ENCODE measurements at regions not wholly inside any gene's neighbourhood (a gene's known extent, or its start where the extent isn't known, plus 50 kb on each side); places are given as distances from the start of the nearest gene placed in this dataset.

GRCh38 chr13:62035981-62036380, 620.3 kb upstream of the PCDH20 start:
- no peak for DNase-seq

GRCh38 chr13:62033934-62034333, 618.3 kb upstream of the PCDH20 start:
- DNase-seq: peak; percentile 2 to 8

- no peak for DNase-seq
Observed at GRCh38 chr13:62022369-62022768, 606.7 kb upstream of the PCDH20 start.

DNA sequence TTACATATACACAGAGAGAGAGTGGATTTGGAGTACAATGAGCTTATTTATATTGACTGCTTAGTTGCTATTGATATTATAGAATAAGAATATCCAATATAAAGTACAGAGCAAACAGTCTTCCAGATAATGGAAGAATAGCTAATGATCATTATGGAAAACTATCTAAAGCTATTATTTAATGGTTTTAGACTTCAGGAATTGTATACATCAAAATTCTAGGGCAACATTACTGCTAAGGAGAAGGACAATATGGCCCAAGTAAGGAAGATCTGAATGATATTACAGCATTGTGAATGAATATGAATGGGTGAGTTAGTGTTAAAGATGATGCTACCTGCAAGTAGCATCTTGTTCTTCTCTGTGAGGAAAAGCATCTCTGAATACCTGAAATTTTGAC, 604.2 kb upstream of the PCDH20 start:
- no peak for DNase-seq

DNA sequence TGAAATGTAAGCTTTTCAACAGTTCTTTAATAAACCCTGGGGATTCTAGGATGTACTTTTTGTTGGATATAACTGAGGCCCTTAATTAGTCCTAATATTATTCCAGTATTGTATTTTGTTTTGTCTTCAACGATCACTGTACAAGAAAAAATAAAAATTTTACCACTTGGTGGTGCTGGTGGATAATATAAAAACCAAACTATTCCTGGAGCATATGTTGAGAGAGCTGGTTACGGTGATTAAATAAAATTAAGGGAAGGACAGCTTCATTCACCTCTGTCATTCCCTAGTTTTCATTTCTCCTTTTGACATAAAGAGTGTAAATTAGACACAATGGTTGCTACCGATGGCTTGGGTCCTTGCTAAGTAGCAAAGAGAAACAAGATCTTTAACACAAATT, 598.6 kb upstream of the PCDH20 start:
- DNase-seq: peak in 1 of 2 donors; percentile 42

- no peak for DNase-seq
Observed at GRCh38 chr13:62003452-62003851, 587.8 kb upstream of the PCDH20 start.

DNA sequence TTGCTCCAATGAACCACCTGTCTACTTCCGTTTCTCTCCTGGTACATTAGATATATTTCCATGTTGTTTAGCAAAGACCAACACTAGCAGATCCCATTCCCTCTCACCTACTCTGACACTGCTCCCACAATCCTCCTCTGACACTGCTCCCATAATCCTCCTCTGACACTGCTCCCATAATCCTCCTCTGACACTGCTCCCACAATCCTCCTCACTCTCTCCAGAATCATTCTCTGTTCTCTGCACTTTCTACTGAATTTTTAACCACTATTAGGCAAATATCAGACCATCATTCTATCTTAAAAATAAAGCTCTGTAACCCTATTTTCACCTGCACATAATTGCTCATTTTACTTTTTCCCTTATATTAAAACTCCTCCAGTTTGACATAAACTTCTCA, 578.5 kb upstream of the PCDH20 start:
- DNase-seq: no peak

DNA sequence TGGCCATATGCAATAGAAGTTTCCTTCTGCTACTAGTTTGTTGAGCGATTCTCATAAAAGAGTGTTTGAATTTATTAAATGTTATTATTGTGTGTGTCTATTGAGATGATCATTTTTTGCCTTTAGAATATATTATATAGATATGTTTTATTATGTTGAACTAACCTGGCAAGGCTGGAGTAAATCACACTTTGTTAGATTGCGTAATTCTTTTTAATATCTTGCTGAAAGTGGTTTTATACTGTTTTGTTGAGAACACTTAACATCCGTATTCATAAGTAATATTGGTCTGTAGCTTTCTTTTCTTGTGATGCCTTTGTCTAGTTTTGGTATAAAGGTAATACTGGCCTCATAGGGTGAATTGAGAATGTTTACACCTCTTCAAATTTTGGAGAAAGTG, 574.3 kb upstream of the PCDH20 start:
- peak; percentile 29 to 32 for DNase-seq

DNA sequence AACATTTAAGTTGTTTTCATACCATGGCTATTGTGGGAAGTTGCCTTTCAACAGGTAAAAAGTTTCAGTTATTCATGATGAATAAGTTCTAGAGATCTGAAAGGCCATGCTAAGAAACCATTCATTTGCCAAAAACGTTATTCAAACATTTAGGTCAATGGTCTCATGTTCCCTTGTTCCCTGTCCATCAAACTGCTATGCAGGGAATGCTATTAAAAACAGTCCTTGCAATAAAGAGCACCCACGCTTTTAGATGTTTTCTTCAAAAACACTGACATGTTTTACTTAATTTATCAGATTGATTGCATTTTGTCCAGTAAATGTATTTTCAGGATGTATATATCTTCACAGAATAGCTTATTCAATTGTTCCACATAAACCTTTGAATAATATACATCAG, 573.2 kb upstream of the PCDH20 start:
- DNase-seq: no peak

- DNase-seq: peak; percentile 17 to 23
Observed at GRCh38 chr13:61975001-61975400, 559.4 kb upstream of the PCDH20 start.

DNA sequence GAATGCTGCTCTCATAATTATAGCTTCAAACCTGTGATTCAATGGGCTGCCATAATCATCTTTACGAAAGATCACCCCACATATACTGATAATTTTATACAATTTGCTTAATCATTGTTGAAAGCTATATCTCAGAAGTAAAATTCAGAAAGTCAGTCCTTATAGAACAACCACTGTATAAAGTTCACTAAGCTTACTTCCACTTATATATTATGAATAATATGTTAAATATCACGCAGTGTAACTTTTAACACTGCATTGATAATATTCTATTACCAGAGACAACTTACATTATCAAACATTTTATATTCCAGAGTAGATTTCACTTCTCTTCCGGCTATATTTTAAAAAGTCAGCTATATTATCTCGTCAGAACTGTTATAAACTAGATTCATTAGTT, 550.1 kb upstream of the PCDH20 start:
- DNase-seq: no peak

DNA sequence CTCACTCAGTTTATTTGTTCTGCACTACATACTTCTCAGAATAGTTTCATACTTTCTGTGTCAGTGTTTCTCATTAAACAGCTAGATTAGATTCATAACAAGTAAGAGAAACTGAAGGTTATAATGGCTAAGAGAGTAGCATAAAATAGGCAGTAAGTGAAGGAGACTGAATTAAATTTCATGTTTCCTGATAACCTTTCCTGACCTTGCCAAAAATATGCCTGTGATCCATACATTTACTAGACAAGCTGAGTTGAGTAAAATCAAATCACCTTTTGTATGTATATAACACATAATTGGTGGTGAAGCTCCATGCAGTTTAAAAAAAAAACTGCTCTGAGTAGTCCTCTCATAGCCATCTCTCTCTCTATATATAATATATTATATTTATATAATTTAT, 545.3 kb upstream of the PCDH20 start:
- no peak for DNase-seq

GRCh38 chr13:61954092-61954491, 538.4 kb upstream of the PCDH20 start:
- DNase-seq: peak; percentile 29 to 62

DNA sequence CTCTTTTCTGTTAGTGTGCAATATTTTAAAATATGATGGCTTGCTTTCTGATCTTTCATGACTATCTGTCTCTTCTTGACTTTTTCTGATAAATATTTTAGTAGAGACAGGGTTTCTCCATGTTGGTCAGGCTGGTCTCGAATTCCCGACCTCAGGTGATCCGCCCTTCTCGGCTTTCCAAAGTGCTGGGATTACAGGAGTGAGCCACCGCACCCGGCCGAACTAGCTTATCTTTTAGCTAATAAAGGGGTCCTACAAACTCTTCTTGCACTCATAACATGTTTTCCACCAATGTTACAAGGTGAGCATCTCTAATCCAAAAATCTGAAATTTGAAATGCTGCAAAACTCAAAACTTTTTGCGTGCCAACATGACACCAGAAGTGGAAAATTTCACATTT, 535.2 kb upstream of the PCDH20 start:
- DNase-seq: no peak

GRCh38 chr13:61944329-61944929, 528.8 kb upstream of the PCDH20 start:
- no peak for DNase-seq

DNA sequence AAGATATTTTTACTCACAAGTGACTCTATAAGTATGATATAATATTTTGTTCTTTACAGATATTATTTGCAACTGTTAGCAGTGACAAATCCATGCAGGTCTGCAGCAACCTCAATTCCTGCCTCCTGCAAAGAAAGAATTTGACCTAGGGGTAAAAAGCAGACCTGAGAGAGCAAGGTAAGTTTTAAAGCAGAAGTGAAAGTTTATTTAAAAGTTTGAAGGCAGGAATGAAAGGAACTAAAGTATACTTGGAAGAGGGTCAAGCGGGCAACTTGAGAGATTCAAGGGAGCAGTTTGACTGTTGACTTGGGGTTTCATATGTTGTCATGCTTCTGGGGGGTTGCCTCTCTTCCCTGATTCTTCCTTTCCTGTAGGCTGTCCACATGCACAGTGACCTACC, 520.1 kb upstream of the PCDH20 start:
- DNase-seq: no peak

DNA sequence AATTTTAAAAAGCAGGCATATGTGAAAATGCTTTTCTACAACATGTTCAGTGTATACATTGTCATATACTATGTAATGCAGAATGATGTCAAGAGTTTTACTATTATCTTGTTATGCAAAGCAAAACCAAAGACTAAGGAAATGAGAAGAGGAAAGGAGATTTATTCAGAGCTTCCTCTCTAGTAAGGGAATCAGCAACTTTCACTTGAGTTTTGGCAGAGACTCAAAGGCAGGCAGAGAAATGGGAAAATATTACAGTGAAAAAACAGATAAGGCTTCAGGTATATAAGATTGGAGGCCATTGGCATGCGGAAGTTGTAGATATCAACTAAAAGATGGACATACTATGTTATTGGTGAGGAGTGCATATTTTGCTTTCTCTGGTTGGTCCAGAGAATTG, 512.0 kb upstream of the PCDH20 start:
- peak; percentile 10 to 14 for DNase-seq

- no peak for DNase-seq
Observed at GRCh38 chr13:61918841-61919240, 503.2 kb upstream of the PCDH20 start.

- no peak for DNase-seq
Observed at GRCh38 chr13:61916483-61916882, 500.8 kb upstream of the PCDH20 start.

DNA sequence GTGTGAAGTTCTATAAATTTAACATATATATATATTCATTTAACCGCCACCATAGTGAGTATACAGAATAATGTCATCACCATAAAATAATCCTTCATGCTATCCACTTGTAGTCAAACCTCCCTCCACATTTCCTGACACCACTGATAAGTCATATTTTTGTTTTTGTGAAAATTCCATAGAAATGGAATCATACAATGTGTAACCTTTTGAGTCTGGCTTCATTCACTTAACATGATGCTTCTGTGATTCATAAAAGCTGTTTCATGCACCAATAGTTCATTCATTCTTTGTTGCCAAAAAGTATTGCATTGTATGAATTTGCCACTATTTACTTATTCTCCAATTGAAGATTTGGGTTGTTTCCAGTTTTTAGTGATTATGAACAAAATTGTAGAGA, 497.5 kb upstream of the PCDH20 start:
- no peak for DNase-seq

DNA sequence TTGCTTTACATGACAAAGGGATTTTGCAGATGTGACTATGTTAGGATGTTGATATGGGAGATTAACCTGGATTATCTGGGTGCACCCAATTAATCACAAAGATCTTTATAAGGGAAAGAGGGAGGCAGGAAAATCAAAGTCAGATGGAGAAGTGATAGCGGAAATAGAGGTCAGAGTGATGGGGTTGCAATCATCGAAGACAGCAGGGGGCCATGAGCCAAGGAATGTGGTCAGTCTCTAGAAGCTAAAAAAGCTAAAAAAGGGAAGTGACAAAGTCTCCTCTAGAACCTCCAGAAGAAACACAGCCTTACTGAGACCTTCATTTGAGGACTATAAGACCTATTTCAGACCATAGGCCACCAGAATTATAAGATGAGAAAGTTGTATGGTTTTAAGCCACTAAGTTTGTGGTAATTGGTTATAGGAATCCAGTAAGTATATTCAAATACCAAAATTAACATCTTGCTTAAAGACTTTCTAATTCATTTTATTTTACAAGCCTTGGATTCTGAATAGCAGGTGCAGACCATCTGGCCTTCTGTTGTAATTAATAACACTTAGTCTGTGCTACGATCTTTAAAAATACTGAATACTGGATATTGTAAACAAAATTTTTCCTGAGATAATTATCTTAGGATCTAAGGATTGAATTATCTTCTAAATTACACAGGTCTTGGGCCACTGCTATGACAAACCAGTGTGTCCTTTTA, 493.4 kb upstream of the PCDH20 start:
- DNase-seq: no peak

DNA sequence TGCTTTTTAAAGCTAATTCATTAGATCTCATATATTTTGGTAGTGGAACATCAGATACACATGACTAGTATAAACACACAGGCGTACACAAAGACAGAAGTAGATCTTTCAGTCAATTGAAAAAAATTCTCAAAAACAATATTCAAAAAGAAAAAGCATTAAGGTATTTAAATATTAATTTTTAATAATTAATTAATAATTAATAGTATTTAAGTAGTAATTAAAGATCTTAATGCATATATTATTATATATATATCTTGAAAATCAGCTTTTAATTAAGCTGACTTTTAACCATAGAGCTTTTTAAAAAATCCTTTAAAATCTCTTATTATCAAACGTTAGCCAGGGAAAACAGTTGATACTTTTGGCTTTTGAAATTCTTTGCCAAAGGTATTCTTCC, 489.4 kb upstream of the PCDH20 start:
- DNase-seq: no peak

DNA sequence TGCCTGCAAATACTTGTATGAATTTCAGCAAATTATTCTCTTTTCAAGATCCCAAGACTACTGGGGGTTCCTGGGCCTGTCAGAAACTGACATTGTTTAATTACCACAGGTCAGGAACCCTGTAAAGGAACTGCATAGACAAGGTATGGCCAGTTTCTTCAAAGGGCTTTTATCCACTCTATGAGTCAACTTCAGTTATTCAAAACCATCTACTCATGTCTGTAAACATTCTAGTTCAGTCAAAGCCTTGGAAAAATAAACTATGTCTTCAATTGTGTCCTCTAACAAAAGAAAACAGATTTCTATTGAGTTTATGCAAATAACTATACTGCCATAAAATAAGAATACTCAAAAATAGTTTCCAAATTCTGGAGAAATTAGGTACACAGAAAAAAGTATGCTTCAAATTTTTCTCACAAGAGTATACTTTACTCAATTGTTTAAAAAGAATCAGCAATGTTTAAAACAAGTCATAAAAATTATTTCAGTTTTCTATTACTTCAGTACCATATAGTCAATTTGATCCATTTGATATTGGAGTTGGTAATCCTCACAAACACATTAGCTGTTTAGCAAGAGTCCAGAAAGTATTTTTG, 486.4 kb upstream of the PCDH20 start:
- no peak for DNase-seq

DNA sequence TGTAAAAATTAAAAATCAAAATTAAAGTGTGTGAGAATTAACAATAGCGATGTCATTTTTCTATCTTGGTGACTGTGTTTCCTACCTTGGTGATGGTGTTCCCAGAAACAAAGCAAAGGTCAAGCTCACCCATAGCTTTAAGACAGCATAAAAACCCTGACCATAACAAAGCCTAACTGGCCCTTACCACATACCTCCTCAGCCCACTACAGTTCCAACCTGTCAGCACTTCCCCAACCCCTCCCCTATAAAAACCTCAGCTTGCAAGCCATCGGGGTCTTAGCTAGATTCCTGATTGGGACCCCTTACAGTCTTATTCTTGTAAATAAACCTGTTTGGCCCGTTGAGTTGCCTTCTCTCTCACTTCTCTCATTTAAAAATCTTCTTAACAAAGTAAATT, 484.4 kb upstream of the PCDH20 start:
- no peak for DNase-seq
